ENCODE measurements at regions not wholly inside any gene's neighbourhood (a gene's known extent, or its start where the extent isn't known, plus 50 kb on each side); places are given as distances from the start of the nearest gene placed in this dataset.

DNA sequence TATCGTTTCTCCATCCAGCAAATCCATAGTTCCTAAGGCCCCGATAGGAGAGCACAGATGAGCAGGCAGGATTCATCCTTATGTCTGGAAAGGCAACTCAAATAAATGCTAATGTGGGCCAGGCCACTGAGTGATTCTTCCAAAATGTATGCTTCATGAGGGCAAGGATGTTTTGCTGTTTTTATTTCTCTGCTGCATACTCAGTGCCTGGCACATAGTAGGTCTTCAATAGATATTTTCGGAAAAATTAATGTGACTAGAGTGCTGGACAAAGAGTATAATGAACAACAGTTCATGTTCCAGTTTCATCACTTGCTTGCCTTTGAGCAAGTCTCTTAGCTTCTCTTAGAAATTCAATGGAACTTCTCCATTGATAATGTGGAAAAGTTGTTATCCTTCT lies 357.7 kb downstream of the PRDM2 start:
- no peak for DNase-seq

- no peak for DNase-seq
These were observed 361.2 kb downstream of the PRDM2 start for GRCh38 chr1:14061204-14061603.

DNA sequence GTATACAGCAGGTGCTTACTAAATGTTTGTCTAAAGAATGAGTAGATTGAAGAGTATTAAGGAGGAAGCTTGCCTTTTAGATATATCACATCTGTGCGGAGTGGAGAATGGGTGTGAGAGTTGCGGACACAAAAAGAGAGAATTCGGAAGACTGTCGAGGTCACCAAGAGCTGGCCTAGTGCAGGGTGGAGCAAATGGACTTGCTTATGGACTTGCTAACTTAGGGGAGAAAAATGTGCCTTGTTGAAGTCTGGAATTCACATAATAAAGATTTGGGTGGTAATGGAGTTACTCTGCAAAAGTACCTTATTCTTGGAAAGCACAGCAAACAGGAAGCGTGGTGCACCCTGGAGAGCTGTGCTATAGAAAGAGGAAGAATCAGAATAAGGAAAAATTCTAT lies 361.7 kb downstream of the PRDM2 start:
- no peak for DNase-seq

DNA sequence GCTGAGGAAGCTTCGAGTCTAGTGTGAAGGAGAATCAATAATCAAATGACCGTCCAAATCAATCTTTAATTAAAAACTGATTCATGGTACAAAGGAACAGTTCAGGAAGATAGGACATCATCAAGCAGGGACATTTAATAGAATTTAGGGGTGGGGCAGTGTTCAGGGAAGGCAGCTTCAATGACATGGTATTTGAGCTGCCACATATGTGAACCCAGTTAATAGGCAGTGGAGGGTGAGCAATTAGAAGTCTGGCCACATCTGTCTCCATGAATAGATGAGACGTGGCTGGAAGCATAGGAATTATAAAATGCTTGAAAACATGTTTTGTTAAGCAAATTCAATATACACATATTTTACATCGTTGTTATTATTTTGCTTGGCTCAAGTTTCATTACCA lies 362.7 kb downstream of the PRDM2 start:
- no peak for DNase-seq

- no peak for DNase-seq
These were observed 364.9 kb downstream of the PRDM2 start for GRCh38 chr1:14064649-14065442.

GRCh38 chr1:14065486-14065885 lies 365.5 kb downstream of the PRDM2 start:
- no peak for DNase-seq

DNA sequence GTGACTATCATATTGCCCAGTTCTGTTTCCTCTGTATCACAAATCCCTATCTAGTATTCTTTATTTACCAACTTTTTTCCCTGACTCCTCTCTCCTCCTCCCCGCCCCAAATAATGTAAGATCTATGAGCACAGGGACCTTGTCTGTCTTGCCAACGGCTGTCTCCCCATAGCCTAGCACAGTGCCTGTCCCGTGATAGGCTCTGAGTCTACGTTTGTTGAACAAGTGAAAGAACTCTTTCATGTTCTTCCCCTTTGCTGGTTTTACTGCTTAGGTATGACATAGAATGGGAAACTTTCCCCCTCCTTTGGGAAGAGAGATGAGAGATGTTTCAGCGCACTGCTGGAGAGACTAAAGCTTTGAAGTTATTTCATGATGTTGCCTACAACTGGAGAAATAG lies 367.0 kb downstream of the PRDM2 start:
- DNase-seq = no peak

DNA sequence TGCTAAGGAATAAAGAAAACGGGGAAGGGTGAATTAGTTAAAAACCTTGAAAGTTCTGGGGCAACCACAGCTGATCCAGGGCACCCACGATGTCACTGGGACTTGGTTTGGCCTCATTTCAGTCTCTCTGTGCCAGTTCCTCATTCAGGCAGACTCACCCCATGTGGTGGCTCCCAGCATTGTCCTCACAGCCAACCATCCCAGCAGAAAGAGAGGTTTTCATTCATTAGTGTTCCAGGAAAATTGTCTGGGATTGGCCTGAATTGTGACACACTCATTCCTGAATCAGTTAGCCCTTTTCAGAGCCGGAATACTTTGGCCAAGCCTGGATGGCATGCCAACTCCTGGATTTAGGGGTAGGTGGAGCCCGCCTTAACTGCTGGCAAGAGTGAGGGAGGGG lies 367.7 kb downstream of the PRDM2 start:
- no peak for DNase-seq

GRCh38 chr1:14071581-14071980 lies 371.6 kb downstream of the PRDM2 start:
- no peak for DNase-seq

GRCh38 chr1:14080653-14081052 lies 380.7 kb downstream of the PRDM2 start:
- DNase-seq = no peak

DNA sequence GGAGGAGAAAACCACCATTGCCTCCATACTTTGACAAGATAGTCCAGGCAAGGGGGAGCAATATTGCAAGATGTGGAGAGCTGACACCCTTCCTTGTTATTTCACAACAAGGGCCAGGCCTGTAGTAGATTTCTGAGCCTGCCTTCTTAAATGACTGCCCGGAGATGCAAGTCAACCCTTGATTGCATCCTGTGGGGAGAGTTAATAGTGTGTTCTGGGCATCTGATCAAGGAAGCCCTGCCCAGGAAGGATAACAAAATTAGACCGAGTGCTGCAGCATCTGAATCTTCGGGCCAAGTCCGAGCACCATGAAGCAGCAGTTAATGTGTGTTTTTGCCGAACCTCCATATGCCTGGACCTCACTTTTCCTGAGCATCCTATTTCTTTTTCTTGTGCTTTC lies 382.3 kb downstream of the PRDM2 start:
- no peak for DNase-seq

DNA sequence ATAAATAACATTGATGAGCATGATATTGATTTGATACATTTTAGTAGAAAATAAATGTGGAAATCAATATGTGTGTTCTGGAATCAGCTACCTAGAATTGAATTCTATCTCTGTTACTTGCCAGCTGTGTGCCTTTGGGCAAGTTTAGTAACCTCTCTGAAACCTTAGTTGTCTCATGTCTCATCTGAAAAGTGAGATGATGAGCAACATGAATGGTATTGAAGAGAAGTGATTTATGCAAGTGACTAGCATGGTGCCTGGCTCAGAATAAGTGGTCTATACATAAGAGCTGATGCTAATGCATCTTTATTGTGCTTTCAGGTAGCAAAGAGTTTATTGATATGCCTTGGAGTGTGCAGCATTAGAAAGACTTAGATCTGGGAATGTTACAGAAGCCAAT lies 383.3 kb downstream of the PRDM2 start:
- no peak for DNase-seq

DNA sequence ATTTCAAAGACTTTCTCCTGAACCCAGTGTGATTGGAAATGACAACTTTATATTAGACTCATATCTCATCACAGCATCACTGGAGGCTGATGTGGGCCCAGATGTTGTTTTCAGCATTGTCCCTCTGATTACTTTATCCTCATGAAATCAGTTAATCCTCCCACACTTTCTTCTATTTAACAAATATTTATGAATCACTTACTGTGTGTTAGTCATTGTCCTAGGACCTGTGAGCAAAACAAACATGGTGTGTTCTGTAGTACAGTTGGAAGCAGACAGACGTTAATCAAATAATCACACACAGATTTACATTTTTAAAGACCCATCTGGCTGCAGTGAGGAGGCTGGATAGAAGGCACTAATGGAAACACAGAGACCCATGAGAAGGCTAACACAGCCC lies 383.7 kb downstream of the PRDM2 start:
- DNase-seq = no peak

DNA sequence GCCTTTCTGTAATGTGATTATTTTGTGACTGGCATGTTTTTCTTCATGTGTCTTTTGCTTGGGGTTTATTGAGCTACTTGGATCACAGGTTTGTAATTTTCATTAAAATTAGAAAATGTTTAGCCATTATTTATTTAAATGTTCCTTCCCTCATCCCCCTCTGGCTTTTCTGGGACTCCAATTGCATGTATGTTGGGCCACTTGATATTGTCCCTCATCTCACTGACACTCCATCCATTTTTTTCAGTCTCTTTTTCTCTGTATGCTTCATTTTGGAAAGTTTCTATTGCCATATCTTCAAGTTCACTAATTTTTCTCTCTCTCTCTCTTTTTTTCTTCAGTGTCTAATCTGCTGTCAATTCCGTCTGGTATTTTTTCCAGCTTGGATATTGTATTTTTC lies 390.1 kb downstream of the PRDM2 start:
- DNase-seq = no peak

DNA sequence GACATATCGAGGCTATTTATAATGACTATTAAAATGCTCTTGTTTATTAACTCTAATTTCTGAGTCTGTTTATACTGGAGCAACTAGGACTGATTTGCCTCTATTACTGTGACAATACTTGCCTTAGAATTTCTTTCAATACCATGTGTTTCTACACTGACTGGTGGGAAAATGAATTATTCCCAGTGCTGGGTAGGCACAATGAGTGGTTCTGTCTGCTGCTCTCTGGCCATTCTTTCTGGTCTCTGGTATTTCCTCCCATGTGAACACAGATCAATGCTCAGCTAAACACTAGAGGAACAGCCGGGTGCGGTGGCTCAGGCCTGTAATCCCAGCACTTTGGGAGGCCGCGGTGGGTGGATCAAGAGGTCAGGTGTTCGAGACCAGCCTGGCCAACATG lies 390.5 kb downstream of the PRDM2 start:
- no peak for DNase-seq

DNA sequence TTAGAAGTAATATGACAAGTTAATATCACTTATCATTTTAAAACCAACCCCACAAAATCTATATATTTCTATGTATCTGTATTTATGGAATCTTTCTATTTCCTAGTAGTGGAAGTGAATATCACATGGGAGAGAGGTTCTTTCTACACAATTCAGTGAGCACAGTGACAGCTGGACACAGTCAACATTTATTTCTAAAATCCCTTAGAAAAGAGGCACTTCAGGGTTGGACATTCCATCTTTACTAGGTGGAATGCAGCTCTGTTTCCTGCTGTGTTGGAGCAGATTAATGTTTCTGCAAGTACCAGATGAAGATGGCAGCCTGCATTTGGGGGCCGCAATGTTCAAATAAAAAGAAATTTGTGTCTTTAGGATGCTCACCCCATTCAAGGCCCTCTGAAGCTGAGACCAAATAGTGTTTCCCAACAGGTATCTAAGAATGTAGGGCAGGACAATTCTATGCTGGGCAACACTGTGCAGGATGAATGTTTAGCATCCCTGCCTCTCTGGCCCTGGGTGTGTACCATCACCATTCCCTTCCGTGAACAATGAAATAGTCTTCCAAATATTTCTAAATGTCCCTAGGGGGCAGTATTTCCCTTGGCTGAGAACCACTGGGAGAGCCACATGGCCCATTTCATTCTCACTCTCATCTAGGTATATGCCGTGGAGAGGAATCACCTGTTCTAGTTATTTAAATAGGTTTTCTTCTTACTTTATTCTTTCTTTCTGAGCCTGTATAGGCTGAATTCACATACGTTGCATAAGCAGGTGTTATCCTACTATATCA lies 394.8 kb downstream of the PRDM2 start:
- DNase-seq = peak; percentile 45

DNA sequence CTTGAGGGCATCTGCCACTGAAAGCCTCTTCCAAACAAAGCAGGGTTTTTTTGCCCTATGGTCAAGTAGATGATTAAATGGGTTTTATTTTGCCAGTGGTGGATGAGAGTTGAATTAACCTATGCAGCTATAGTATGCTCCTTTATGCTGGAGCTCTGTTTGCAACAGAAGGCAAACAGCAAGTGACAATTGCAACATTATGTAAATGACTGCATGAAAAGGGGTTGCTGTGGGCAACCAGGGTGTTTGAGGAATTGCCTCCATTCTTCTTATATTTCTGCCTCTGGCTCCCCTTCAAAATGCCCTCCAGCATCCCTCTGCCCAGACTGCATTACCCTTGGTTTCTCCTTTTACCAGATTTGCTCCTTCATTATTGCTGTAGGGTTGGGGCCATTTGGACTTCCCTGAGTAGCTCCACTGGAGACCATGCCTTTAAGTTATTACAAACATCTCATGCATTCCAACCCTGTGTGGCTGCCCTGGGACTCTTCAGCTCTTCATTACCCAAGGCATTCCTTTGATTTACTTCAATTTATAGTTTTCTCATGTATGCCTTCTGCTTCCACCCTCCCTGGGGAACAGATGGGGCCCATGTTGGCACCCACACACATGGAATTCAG lies 398.4 kb downstream of the PRDM2 start:
- no peak for DNase-seq

DNA sequence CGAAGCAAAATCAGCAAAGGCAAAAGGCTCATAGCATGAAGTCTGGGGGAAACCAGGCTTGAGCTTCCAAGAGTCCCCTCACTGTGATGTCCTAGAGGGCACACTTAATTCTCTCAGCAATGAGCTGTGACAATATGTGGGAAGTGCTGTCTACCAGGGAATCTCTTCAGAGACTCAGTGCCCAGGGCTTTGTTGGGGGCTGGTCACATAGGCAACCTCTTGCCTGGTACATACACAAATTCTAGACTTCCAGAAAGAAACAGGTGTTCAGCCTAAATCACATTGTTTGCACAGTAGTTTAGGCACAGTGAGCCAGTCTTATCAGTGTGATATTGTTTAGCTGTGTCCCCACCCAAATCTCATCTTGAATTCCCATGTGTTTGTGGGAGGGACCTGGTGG lies 400.5 kb downstream of the PRDM2 start:
- no peak for DNase-seq

DNA sequence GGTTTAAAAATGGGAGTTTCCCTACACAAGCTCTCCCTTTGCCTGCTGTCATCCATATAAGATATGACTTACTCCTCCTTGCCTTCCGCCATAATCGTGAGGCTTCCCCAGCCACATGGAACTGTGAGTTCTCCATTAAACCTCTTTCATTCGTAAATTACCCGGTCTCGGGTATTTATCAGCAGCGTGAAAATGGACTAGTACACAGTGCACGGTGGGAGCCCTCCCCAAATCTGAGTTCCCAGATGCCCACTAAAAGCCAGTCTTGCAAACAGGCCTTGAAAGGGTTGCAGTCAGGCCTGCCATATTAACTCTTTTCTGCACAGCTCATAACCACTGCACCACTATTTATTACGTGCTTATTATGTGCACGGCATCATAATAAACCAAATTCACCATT lies 400.9 kb downstream of the PRDM2 start:
- DNase-seq = no peak

DNA sequence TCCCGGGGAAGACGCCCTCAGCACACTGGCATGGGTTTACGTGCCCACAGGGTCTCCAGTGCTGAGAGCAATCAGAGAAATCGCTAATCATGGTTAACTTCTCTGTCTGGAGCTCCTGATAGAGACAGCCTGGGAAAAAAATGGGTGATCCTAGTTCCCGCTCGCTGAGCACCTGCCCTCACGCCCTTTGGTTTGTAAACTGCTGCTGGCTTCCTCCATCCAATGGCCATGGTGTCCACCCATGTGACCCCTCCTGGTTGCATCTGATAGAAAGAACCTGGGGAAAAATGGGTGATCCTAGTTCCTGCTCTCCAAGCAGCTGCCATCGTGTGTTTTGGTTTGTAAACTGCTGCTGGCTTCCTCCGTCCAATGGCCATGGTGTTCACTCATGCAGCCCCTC lies 402.2 kb downstream of the PRDM2 start:
- no peak for DNase-seq

- no peak for DNase-seq
These were observed 404.0 kb downstream of the PRDM2 start for GRCh38 chr1:14103878-14104430.

DNA sequence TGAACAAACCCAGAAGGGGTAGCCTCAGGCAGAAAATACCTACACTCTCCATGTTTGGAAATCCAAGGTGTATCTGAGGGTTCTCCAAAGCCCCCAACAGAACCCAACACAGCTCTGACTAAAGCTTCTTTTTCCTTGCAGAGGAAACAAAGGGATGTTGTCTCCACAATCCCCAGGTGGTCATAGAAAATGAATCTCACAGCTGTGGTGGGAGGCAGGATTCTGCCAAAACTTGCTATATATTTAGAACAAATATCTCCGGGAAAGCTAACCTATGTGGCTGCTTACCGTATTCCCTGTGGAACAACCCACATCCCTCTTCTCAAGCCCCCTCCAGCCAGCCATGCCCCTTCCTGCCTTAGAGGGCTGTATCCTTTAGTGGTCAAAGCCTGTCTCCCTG lies 406.1 kb downstream of the PRDM2 start:
- DNase-seq = no peak

DNA sequence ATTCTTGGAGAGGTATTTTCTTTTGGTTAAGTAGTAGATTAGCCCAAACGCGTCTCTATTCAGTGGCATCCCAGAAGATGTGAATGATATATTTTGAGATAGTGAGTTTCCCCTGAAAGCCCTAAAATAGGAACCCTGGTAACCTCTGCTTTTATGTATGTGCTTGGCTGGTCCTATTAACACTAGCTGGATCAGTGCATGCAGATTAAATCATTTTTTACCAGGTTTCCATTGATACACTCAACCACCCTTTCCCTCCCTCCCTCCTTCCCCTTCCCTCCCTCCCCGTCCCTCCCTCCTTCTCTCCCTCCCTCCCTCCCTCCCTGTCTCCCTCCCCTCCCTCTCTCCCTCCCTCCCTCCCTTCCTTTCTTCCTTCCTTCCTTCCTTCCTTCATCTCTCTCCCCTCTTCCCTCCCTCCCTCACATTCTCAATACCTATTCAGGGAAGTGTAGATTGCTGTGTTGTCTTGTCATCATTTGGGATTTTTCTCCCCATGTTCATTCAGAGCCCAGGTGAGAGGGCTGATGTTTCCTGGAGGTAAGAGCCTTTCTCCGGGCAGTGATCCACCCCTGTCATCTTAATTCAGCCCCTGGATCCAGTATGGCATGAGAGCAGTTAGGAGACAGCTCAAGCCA lies 406.8 kb downstream of the PRDM2 start:
- DNase-seq = no peak

Measured in DMS53 (cell line).